ENCODE measurements at regions not wholly inside any gene's neighbourhood (a gene's known extent, or its start where the extent isn't known, plus 50 kb on each side); places are given as distances from the start of the nearest gene placed in this dataset.
"Not testable (repeated sequence)": the region's sequence is repeated elsewhere in the genome, so short reads cannot be mapped to it uniquely, and the experiment has no call there.

DNA sequence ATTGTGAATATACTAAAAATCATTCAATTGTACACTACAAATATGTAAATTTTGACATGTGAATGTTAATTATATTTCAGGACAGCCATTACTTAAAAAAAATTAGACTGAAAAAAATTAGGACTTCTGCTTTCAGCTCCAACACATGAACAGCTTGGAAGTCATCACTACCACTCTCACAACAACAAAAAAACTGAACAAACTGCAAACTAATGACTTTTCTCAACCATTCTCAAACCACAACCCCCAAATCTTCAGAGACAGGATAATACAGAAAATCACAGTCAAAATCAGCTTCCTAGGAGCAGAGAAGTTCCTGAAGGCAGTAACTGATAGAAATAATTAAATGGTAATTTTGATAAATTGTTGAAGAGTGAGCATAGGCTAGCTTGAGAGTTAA, 686.4 kb downstream of the TLE1 start:
- DNase-seq (ENCODE audit: low read depth), result no peak

DNA sequence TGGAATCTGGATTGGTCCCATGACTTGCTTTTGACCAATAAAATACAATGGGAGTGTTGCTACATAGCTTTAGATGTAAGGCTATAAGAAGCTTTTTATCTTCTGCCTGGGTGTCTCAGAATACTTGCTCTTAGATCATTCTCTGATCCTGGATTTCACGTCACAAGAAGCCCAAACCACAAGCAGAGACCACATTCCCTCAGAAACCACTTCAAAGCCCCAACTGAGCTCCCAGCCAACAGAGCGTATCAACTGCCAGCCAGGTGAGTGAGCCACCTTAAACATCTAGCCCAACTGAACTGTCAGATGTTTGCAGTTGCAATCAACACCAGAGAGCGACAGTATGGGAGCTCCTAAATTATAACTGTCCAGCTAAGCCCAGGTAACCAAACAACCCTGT, 687.1 kb downstream of the TLE1 start:
- DNase-seq (ENCODE audit: low read depth), result no peak

DNA sequence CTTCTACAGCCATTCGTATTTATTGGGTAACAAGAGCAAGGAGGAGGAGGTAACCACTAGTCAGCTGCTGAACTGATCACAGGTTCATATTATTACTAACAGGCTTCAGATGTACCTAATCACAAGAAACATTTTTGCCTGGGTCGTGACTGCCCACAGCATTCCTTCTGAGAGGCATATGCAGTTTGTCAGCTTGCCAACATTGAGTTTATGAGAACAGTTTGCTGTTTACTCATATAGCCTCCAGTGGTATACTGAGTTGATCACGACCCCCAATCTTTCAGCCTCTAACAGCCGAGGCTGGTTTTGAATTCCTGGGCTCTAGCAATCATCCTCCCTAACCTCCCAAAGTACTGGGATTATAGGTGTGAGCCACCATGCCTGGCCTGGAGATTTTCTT, 693.6 kb downstream of the TLE1 start:
- no peak for DNase-seq (ENCODE audit: low read depth)

DNA sequence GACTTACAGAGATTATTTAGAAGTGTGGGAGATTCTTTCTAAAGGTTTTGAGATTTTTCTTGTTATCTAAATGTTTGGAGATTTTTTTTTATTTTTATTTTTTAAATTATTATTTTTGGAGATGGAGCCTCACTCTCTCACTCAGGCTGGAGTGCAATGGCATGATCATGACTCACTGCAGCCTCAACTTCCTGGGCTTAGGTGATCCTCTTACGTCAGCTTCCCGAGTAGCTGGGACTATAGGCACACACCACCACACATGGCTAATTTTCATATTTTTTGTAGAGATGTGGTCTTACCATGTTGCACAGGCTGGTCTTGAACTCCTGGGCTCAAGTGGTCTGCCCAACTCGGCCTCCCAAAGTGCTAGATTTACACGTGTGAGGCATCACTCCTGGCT, 694.5 kb downstream of the TLE1 start:
- no peak for DNase-seq (ENCODE audit: low read depth)

DNA sequence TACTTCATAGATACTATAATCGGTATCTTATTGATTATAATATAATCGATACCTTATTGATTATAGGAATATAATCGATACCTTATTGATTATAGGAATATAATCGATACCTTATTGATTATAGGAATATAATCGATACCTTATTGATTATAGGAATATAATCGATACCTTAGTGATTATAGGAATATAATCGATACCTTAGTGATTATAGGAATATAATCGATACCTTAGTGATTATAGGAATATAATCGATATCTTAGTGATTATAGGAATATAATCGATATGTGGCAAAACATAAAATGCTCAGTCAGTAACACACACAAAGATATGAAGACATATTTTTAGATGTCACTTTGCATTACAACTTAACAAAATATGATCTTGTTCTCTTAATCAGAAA, 703.8 kb downstream of the TLE1 start:
- not testable (repeated sequence) for DNase-seq (ENCODE audit: low read depth)

DNA sequence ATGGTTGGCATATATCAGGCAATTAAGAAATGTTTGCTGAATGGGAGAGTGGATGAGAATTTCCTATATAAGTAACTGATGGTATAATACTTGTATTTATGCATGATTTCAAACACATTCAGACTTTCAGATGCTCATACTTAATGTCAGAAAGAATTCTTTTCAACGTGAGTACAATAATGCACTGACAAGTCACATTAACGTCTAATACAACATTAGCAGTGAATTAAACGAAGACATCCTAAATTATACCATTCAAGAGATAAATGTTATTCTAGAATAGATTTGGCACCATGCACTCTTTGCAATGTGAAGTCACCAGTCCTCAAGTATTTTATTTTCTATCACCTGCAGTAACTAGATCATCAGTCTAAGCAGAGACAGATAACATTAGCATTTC, 712.9 kb downstream of the TLE1 start:
- no peak for DNase-seq (ENCODE audit: low read depth)

DNA sequence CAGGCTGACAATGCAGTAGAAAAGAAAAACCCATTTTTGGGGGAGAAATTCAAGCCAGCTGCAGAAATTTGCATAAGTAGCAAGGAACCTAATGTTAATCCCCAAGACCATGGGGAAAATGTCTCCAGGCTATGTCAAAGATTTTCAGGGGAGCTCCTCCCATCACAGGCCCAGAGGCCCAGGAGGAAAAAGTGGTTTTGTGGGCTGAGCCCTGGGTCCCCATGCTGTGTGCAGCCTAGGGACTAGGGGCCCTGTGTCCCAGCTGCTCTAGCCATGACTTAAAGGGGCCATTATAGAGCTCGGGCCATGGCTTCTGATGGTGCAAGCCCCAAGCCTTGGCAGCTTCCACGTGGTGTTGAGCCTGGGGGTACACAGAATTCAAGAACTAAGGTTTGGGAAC, 719.0 kb downstream of the TLE1 start:
- not testable (repeated sequence) for DNase-seq (ENCODE audit: low read depth)

DNA sequence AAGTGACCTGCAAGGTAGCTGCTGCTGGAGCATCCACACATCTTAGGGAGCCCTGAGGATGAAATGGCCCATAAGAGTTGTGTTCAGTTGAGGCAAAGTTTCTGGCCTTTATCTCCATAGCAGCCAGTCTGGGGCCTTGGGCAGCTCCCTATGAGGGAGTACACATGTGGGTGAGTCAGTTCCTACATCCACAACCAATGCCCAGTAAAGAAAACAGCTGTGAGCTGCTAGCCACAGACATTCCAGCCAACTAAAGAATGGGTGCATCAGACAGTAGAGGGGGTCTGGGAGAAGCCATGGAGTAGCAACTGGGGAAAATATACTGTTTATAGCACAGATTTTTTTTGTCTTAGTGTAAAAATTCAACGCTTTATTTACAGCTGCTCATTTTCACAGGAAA, 720.7 kb downstream of the TLE1 start:
- DNase-seq (ENCODE audit: low read depth), result no peak

DNA sequence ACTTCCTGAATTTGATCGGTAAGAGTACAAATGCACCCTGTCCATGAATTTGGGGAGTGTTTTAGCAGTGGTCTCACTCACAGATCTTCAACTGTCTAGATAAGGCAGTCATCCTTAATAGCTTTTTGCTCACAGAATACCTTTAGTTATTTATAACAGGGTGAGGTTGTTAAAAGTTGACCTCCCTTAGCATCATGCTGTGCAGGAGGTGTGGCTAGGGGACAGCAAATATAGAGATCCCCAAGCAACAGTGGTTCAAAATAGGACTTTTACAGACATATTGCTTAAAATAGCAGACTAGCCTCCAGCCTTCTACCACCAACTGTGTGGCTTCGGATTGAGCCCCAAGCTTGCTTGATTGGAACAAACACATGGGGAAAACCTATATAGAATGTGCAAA, 724.4 kb downstream of the TLE1 start:
- DNase-seq (ENCODE audit: low read depth), result no peak

DNA sequence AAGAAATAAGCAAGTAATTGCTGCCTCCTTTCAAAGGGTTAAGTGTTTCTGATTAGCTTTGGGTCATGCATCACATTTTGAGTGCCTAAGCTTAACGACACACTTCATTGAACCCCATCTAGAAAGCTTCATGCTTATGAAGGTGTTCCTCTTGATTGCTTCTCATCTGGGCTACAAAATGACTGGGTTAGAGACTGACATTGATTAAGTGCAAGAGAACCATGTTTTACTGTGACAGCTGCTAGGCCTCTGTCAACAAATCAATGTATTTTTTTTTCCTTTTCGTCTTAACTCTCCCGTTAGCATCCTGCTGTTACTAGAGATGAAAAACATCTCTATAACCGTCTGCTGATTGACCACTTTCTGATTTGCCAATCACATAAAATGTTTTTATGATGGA, 725.0 kb downstream of the TLE1 start:
- DNase-seq (ENCODE audit: low read depth), result no peak

DNA sequence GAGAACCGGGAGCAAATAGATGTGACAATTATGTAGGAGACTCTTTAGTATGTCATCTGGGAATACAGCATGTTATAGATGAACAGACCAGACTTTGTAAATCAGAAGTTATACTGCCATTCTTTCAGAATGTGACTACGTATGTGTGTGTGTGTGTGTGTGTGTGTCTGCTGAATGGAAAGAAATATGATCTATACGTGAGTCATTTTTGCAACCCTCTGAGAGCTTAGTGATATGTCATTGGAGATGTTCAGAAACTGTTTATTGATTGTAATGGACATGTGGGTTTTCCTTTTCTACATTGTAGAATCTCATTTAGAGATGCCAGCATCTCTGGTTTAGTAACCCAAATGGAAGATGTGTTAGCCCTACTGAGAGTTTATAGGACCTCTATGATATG, 731.5 kb downstream of the TLE1 start:
- no peak for DNase-seq (ENCODE audit: low read depth)

DNA sequence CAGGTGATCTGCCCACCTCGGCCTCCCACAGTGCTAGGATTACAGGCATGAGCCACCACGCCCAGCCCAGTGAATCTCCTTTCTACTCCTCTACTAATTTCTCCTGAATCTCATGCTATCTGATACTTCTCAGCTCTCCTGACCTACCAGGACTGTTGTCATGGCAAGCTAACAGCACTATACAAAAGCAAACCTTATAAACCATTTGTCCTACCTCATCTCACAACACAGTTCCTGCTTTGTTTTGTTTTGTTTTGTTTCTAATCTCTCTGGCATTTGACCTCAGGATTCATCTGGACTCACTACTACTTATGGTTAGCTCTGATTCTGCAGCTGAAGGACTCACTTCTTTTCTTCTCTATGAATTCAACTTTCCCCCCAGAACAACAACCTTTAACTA, 734.8 kb downstream of the TLE1 start:
- no peak for DNase-seq (ENCODE audit: low read depth)

DNA sequence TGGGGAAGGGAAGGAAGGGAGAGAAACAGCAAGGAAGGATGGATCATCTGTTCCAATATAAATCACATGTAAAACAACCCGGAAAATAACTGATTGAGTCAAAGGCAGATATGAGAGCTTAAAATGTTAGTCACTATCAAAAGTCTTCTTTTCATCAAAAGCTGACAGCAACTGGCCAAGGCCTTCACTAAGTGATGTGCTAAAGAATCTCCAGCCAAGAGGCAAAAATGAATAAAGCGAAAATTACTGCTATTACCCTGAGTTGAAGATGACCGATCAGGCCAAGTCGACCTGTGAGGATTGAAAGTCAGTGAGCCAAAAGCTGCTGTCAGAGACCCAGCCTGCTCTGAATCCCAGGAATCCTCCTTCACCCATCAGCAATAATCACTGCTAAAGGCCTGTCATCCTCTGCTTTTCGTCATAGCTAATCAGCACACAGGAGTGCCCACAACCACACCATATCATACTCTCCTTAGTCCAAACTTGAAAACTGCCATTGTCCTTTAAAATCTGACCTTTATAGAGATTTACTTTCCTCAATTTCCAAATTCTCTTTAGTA, 736.9 kb downstream of the TLE1 start:
- no peak for DNase-seq (ENCODE audit: low read depth)

DNA sequence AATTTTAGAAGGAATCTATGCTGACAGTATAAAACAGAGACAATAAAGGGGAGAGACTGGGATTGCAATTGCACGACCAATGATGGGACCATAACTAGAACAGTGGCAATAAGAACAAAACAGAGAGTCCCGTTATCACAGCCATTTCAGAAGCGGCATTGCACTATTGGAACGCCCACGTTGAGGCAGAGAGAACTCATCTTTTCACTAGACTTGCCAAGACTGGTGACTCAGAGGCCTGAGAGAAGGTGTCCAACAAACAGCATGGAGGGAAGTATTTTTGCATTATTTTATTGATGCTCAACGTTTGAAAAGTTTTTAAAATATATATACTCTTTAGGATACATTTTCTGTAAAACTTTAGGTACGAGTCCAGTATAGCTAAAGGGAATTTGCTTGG, 737.7 kb downstream of the TLE1 start:
- no peak for DNase-seq (ENCODE audit: low read depth)

DNA sequence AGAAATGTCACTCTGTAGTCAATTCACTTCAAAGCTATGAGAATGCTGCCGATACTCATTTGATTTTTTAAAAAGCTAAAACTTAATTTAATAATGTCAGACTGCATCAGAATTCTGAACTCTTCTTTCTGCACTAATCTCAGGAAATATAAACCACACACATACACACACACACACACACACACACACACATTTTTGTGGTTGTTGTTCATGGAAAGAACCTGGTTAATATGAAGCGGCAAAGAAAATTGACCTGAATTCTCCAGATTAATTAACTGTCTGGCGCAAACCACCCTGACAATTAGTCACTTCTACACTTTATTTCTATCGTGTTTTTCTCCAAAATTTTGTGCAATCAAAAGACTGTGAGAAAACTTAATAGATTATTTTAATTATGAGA, 740.5 kb downstream of the TLE1 start:
- DNase-seq (ENCODE audit: low read depth), result no peak

DNA sequence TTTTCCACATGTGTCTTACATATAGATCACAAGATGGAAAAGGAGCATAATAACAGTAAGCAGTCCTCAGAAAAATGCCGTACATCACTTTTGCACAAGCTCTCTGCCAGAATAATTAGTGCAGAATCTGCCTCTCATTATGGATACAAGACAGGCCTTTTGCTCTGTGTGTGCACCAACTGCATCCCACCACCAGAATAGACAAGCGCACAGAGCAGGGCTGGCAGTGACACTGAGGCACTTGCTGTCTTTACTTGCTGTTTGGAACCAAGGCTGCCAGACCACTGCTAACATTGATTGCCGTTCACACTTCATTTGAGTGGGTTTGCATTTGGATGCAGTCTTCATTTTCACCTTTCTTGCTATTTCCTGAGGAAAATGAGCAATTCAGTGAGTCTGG, 741.3 kb downstream of the TLE1 start:
- no peak for DNase-seq (ENCODE audit: low read depth)

DNA sequence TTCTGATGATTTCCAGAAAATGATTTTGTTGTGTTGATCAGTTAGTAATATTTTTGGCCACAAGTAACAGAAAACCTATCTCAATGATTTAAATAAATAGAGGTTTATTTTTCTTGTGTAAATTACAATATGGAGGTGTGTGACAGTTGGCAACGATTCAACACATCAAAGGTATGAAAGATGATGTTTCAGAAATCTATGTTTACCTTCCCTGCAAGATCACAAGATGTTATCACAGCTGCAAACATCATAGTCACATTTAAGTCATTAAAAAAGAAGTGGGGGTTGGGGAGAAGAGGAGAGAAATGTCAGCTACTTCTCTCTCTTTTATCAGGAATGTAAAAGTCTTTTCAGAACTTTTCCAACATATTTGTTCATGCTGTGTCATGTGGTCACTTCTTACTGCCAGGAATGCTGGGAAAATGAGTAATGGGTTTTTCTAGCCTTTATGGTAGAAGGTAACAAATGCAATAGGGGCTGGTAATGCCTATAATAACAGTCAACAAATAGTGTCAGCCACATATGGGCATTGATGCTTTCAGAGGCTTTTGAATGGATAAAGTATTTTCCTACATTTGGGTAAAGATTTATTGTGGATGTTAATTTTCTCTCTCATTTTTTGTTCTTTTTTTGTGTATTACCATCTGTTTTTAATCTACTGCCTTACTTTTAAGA, 742.7 kb downstream of the TLE1 start:
- no peak for DNase-seq (ENCODE audit: low read depth)

DNA sequence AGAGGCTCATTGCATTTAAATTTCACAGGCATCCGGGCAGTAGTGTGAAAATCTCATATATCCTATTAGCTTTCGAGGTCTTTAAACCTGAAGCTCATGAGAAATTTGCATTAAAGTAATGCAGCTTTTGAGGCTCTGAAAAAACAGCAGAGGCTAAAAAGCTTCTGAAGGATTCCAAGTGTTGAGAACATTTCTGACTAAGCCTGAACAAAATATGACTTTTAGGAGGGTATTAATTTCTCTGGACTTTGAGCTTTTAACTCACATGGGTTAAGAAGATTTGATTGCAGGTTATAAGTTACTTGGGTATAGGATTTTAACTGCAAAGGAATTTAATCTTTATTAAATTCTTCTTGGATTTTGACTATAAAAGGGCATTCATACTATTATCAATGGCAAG, 743.9 kb downstream of the TLE1 start:
- no peak for DNase-seq (ENCODE audit: low read depth)

DNA sequence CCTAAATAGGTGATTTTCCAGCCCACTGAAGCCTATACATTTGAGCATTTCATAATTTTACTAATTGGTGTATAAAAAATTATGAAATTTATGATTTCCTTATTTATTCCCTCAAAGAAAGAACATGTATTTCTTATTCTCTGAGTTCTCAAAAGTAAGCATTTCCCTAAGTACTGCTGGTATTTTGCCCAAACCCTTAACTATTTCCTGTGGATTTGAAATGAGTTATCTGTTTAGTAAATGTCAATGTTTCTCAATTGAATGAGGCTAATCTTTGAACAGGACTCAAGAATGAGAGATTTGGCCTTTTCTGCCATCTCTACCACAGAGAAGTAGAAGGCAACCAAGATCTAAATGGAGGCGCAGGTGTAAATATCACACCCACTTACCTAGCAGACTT, 751.7 kb downstream of the TLE1 start:
- DNase-seq (ENCODE audit: low read depth), result no peak

DNA sequence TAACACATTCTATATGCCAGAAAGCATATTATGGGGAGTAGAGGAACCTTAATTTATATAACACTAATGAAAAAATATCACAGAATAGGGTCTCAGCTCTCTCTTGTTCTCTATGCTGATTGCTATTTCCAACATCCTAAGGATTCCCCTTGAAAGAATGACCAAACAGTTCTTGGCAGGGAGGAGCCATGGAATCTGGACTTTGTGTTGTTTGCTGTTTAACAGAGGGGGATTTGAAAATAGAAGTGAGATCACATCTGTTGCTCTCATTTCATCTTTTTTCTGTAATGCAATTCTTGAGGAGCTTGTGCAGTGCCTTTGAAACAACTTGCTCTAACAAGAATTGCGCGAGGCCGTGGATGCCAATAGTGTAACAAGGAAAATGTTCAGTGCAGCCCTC, 755.3 kb downstream of the TLE1 start:
- DNase-seq (ENCODE audit: low read depth), result no peak

DNA sequence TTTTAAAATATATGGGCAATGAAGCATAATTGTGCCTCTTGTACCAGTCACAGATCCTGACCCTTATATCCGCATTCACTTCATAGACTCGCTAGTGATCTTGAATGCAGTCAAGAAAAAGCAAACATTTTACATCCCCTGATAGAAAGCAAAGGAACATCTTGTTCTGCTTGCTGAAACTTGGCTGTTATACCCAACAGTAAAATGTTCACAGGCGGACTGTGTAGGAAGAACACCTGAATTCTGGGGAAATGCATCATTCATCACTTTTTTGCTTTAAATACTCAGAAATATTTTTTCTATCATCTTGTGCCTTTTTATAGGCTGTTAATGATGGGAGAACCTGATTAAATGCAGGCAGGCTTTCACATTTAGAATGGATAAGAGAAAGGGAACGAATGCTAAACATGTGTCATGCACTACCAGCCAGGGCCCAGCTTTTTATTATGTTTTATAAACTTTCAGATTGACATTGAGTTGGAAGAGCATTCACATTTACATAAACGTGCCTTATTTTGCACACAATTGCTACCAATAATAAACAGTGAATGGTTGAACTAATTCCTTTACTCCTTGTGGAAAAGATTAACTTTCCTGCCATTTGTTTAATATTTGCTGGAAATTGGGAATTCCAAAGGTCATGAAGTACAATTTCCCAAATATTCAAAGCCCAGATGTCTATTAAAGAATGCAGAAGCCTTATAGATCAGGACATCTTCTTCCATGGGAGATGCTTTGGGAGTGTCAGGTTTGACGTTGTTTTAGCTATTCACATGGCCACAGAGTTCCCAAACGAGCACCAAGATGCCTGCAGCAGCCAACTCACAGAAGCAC, 756.2 kb downstream of the TLE1 start:
- DNase-seq (ENCODE audit: low read depth), result no peak

DNA sequence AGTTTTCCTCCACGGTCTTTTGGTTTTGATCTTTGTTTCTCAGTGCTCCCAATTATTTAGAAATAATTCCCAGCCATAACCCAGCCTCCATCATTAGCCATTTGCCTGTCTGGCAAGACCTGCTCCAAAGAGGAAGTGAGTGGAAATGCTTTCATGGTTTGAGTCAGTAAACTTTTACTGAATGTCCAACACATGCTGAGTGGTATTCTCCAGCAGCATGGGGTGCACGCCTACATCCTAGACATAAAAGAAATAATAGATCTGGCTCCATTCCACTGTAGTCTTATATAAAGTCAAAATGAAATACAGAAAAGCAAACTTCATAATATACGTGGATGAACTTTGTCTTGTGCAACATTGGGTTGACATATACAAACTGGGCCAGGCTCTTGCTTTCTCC, 757.2 kb downstream of the TLE1 start:
- no peak for DNase-seq (ENCODE audit: low read depth)

DNA sequence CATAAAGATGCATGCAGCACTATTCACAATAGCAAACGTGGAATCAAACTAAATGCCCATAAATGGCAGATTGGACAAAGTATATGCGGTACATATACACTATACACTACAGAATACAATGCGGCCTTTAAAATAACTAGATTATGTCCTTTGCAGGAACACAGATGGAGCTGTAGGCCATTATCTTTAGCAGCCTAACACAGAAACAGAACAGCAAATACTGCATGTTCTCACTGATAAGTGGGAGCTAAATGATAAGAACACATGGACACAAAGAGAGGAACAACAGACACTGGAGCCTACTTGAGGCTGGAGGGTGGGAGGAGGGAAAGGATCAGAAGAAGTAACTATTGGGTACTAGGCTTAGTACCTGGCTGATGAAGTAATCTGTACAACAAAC, 758.2 kb downstream of the TLE1 start:
- DNase-seq (ENCODE audit: low read depth), result no peak

DNA sequence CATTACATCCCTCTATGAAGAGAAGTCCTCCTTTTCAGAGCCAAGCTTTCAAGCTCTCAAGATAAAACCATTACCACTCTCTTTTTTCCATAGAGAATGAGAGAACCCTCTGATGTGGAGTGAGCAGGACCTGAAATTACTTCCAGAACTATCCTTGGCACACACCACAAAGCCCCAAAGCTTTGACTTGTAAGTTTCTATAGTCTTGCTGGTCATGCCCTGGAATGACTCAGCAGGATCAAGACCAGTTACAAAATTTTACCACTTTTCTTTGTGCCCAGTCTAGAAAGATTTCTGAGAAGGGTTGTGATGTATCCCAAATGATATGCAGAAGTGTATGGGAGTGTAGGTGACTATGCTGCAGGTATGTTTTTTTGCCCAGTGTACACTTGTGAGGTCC, 760.6 kb downstream of the TLE1 start:
- DNase-seq (ENCODE audit: low read depth), result no peak

All from stimulated activated CD8-positive, alpha-beta memory T cell treated with anti-CD3 and anti-CD28 coated beads, Interleukin-15, amount 100 ng/mL, for 1 hour (primary cell).